ENCODE measurements at regions not wholly inside any gene's neighbourhood (a gene's known extent, or its start where the extent isn't known, plus 50 kb on each side); places are given as distances from the start of the nearest gene placed in this dataset.

DNA sequence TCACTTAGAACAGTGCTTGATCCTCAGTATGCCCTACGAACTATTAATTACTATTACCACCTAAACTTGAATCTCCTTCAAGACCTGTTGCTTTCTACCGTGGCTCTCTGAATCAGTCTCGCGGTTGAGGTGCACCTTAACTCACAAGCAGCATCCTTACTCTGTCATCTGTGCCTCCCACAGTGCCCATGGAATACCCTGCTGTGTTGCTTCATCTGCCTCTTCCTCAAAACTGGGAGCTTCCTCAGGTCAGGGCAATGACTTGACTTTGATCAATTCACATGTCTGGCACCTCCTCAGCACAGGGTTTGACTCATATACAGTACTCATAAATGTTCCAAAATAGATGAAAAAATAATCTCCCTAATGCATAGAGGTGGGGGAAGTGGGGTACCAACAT is 305.9 kb downstream of the NUAK1 start:
- Histone ChIP-seq H3K4me2 (ENCODE audit: extremely low read depth, insufficient read depth, low read length) (no peak overlapping the region), H3K27ac (ENCODE audit: insufficient read depth, low read length) (no peak overlapping the region), H4K20me1 (ENCODE audit: control insufficient read depth, extremely low read depth, insufficient read depth, low read length) (no peaks in the 10 kb centered on the region), H3K36me3 (ENCODE audit: control insufficient read depth, insufficient read depth, low read length) (no peaks in the 10 kb centered on the region), H3K27me3 (ENCODE audit: control insufficient read depth, insufficient read depth, low read length) (no peaks in the 10 kb centered on the region), H3K4me1 (ENCODE audit: control insufficient read depth, extremely low read depth, insufficient read depth, low read length) (no peaks in the 10 kb centered on the region), H3K9ac (ENCODE audit: insufficient read depth, low read length) (no peak overlapping the region), H2AFZ (ENCODE audit: low read length) (no peak overlapping the region), H3K4me3 (replicated peaks in 1 of 4; ENCODE audit: control extremely low read depth in 1 of 4, insufficient read depth in 1 of 4, low read depth in 3 of 4, low read length in 4 of 4) (no peak overlapping the region), H3K9me3 (ENCODE audit: control insufficient read depth, insufficient read depth, low read depth, low read length) (no peaks in the 10 kb centered on the region), H3K79me2 (ENCODE audit: control insufficient read depth, insufficient read depth, low read length) (no peaks in the 10 kb centered on the region)
- no peak for DNase-seq (ENCODE audit: low read depth in 2 of 2)
- no peak for TF ChIP-seq EZH2 (IDR thresholded peaks at IDR 0.05; ENCODE audit: low read length, missing control alignments)
- TF ChIP-seq, protein P1, sequence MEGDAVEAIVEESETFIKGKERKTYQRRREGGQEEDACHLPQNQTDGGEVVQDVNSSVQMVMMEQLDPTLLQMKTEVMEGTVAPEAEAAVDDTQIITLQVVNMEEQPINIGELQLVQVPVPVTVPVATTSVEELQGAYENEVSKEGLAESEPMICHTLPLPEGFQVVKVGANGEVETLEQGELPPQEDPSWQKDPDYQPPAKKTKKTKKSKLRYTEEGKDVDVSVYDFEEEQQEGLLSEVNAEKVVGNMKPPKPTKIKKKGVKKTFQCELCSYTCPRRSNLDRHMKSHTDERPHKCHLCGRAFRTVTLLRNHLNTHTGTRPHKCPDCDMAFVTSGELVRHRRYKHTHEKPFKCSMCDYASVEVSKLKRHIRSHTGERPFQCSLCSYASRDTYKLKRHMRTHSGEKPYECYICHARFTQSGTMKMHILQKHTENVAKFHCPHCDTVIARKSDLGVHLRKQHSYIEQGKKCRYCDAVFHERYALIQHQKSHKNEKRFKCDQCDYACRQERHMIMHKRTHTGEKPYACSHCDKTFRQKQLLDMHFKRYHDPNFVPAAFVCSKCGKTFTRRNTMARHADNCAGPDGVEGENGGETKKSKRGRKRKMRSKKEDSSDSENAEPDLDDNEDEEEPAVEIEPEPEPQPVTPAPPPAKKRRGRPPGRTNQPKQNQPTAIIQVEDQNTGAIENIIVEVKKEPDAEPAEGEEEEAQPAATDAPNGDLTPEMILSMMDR (conservative IDR thresholded peaks at IDR 0.05 in 1 of 2, IDR thresholded peaks at IDR 0.05 in 1 of 2; ENCODE audit: low read depth in 1 of 2, low read length in 2 of 2) = no peak

DNA sequence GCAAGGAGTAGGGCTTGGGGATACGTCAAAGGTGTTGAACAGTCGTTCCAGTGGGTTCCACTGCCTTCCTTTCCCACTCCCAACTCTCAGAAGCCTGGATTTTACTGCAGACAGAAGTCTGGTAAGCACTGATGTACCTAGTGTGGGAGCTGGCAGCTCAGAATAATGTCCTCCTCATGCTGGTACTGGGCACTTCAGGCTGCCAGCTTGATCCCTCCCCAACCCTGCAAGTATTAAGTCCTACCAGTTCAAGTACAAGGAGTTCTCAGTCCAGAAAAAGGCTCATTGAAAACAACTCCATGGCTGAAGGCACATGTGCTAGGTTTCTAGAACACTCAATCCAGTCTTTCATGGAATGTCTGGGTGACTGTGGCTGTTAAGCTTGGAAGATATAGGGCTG is 304.3 kb downstream of the NUAK1 start:
- Histone ChIP-seq H2AFZ (ENCODE audit: low read length) (no peak overlapping the region), H3K4me3 (replicated peaks in 1 of 4; ENCODE audit: control extremely low read depth in 1 of 4, insufficient read depth in 1 of 4, low read depth in 3 of 4, low read length in 4 of 4) (no peak overlapping the region), H3K4me2 (ENCODE audit: extremely low read depth, insufficient read depth, low read length) (no peak overlapping the region), H4K20me1 (ENCODE audit: control insufficient read depth, extremely low read depth, insufficient read depth, low read length) (no peaks in the 10 kb centered on the region), H3K27ac (ENCODE audit: insufficient read depth, low read length) (no peak overlapping the region), H3K27me3 (ENCODE audit: control insufficient read depth, insufficient read depth, low read length) (no peaks in the 10 kb centered on the region), H3K9me3 (ENCODE audit: control insufficient read depth, insufficient read depth, low read depth, low read length) (no peaks in the 10 kb centered on the region), H3K9ac (ENCODE audit: insufficient read depth, low read length) (no peak overlapping the region), H3K4me1 (ENCODE audit: control insufficient read depth, extremely low read depth, insufficient read depth, low read length) (no peaks in the 10 kb centered on the region), H3K36me3 (ENCODE audit: control insufficient read depth, insufficient read depth, low read length) (no peaks in the 10 kb centered on the region), H3K79me2 (ENCODE audit: control insufficient read depth, insufficient read depth, low read length) (no peaks in the 10 kb centered on the region)
- DNase-seq (ENCODE audit: low read depth in 2 of 2) = no peak
- TF ChIP-seq, protein P1 (conservative IDR thresholded peaks at IDR 0.05 in 1 of 2, IDR thresholded peaks at IDR 0.05 in 1 of 2; ENCODE audit: low read depth in 1 of 2, low read length in 2 of 2) = no peak
- TF ChIP-seq EZH2 (IDR thresholded peaks at IDR 0.05; ENCODE audit: low read length, missing control alignments) = no peak

DNA sequence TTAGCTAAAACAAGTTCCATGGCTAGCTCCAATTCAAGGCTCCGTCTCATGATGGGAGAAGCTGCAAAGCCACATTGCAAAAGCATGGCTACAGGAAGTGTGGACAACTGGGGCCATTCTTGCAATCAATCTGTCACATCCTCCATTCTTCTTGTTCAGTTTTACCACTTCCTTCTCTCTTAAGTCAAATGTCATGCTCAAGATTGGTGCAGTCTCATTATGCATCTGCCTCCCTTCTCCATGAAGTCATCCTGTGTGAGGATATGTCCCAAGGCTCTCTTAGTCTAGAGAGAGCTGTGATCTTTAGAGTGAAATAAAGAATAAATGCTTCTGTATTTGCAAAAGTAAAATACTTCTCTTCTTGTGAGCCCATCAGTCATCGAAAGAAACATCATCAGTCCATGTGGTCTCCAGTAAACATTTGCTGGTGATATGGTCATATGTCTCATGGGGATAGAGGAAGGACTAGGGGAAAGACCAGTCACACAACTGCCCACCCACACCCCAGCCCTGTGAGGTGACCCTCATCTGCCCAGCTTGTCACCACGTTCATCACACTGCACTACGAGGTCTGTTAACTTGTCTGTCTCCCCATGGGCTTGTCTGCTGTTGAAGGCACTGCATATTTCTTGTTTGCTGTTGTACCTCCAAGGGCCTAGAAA is 303.0 kb downstream of the NUAK1 start:
- Histone ChIP-seq H3K4me2 (ENCODE audit: extremely low read depth, insufficient read depth, low read length) (no peak overlapping the region), H3K79me2 (ENCODE audit: control insufficient read depth, insufficient read depth, low read length) (no peaks in the 10 kb centered on the region), H4K20me1 (ENCODE audit: control insufficient read depth, extremely low read depth, insufficient read depth, low read length) (no peaks in the 10 kb centered on the region), H3K4me1 (ENCODE audit: control insufficient read depth, extremely low read depth, insufficient read depth, low read length) (no peaks in the 10 kb centered on the region), H3K27ac (ENCODE audit: insufficient read depth, low read length) (no peak overlapping the region), H2AFZ (ENCODE audit: low read length) (no peak overlapping the region), H3K4me3 (replicated peaks in 1 of 4; ENCODE audit: control extremely low read depth in 1 of 4, insufficient read depth in 1 of 4, low read depth in 3 of 4, low read length in 4 of 4) (no peak overlapping the region), H3K36me3 (ENCODE audit: control insufficient read depth, insufficient read depth, low read length) (no peaks in the 10 kb centered on the region), H3K27me3 (ENCODE audit: control insufficient read depth, insufficient read depth, low read length) (no peaks in the 10 kb centered on the region), H3K9me3 (ENCODE audit: control insufficient read depth, insufficient read depth, low read depth, low read length) (no peaks in the 10 kb centered on the region), H3K9ac (ENCODE audit: insufficient read depth, low read length) (no peak overlapping the region)
- no peak for DNase-seq (ENCODE audit: low read depth in 2 of 2)
- TF ChIP-seq EZH2 (IDR thresholded peaks at IDR 0.05; ENCODE audit: low read length, missing control alignments) = no peak
- TF ChIP-seq, protein P1 (conservative IDR thresholded peaks at IDR 0.05 in 1 of 2, IDR thresholded peaks at IDR 0.05 in 1 of 2; ENCODE audit: low read depth in 1 of 2, low read length in 2 of 2) = no peak

Data from fibroblast of lung (primary cell).